ENCODE measurements at regions not wholly inside any gene's neighbourhood (a gene's known extent, or its start where the extent isn't known, plus 50 kb on each side); places are given as distances from the start of the nearest gene placed in this dataset.
"Not testable (repeated sequence)": the region's sequence is repeated elsewhere in the genome, so short reads cannot be mapped to it uniquely, and the experiment has no call there.

- intact Hi-C loops (cut with DNase I; ENCODE audit: low total_unique reads) = no loop called here
- no peaks in the 10 kb centered on the region for H3K9me3 ChIP-seq
- 54 to 84% (median 69%) methylated on average over 1 of the region's 1 CpG for WGBS, 5 donors
- DNase-seq = no peak
- no peak overlapping the region for H3K27ac ChIP-seq
- no peak overlapping the region for H3K4me3 ChIP-seq
- no peaks in the 10 kb centered on the region for H3K36me3 ChIP-seq
- H3K27me3 ChIP-seq = no peaks in the 10 kb centered on the region
- no peak for TF ChIP-seq POLR2A (IDR thresholded peaks at IDR 0.05)
- TF ChIP-seq CTCF (IDR thresholded peaks at IDR 0.05) = no peak
- no peak for TF ChIP-seq POLR2AphosphoS5 (IDR thresholded peaks at IDR 0.05)
- no peak for TF ChIP-seq EP300 (IDR thresholded peaks at IDR 0.05)
- H3K4me1 ChIP-seq = no peaks in the 10 kb centered on the region
Observed at GRCh38 chr2:211205358-211205757, 649.0 kb downstream of the CPS1 start.

- no peak for DNase-seq
Observed at GRCh38 chr2:211205836-211206235, 649.4 kb downstream of the CPS1 start.

GRCh38 chr2:211216221-211216620 lies 659.8 kb downstream of the CPS1 start:
- 19 to 49% (median 33%) methylated on average over 1 of the region's 1 CpG for WGBS, 5 donors
- no peak for TF ChIP-seq POLR2AphosphoS5 (IDR thresholded peaks at IDR 0.05)
- TF ChIP-seq EP300 (IDR thresholded peaks at IDR 0.05) = no peak
- no peak for TF ChIP-seq CTCF (IDR thresholded peaks at IDR 0.05)
- TF ChIP-seq POLR2A (IDR thresholded peaks at IDR 0.05) = no peak
- intact Hi-C loops (cut with DNase I; ENCODE audit: low total_unique reads) = no loop called here
- Histone ChIP-seq H3K27me3 (no peaks in the 10 kb centered on the region), H3K27ac (no peak overlapping the region), H3K36me3 (no peaks in the 10 kb centered on the region), H3K4me3 (no peak overlapping the region), H3K9me3 (no peaks in the 10 kb centered on the region), H3K4me1 (no peaks in the 10 kb centered on the region)
- no peak for DNase-seq

More at GRCh38 chr2:211205836-211206235, 649.4 kb downstream of the CPS1 start:
- TF ChIP-seq POLR2A (IDR thresholded peaks at IDR 0.05) = no peak
- no peak for TF ChIP-seq EP300 (IDR thresholded peaks at IDR 0.05)
- no peak for TF ChIP-seq POLR2AphosphoS5 (IDR thresholded peaks at IDR 0.05)
- no peak for TF ChIP-seq CTCF (IDR thresholded peaks at IDR 0.05)
- Histone ChIP-seq H3K9me3 (no peaks in the 10 kb centered on the region), H3K27me3 (no peaks in the 10 kb centered on the region), H3K4me3 (no peak overlapping the region), H3K4me1 (no peaks in the 10 kb centered on the region), H3K36me3 (no peaks in the 10 kb centered on the region), H3K27ac (no peak overlapping the region)
- intact Hi-C loops (cut with DNase I; ENCODE audit: low total_unique reads) = no loop called here

- H3K4me3 ChIP-seq; intact Hi-C loops (cut with DNase I; ENCODE audit: low total_unique reads); DNase-seq; H3K27ac ChIP-seq; H3K4me1 ChIP-seq; H3K36me3 ChIP-seq; H3K27me3 ChIP-seq; H3K9me3 ChIP-seq: not testable (repeated sequence)
- 85 to 95% (median 92%) methylated on average over 6 to 15 of the region's 15 CpGs for WGBS, 5 donors
Observed at GRCh38 chr2:211219548-211219947, 663.1 kb downstream of the CPS1 start.

GRCh38 chr2:211225784-211226183 lies 669.4 kb downstream of the CPS1 start:
- 19 to 32% (median 29%) methylated on average over 4 of the region's 4 CpGs for WGBS, 5 donors
- Histone ChIP-seq H3K27me3 (no peaks in the 10 kb centered on the region), H3K27ac (no peak overlapping the region), H3K36me3 (no peaks in the 10 kb centered on the region), H3K9me3 (peaks cover 0 to 6% (median 0%) of the 10 kb centered on the region in 4 donors), H3K4me1 (no peaks in the 10 kb centered on the region), H3K4me3 (no peak overlapping the region)
- no peak for DNase-seq
- intact Hi-C loops (cut with DNase I; ENCODE audit: low total_unique reads) = no loop called here
- no peak for TF ChIP-seq CTCF (IDR thresholded peaks at IDR 0.05)

Measured in stomach (tissue), 8 donors.